ENCODE measurements at regions not wholly inside any gene's neighbourhood (a gene's known extent, or its start where the extent isn't known, plus 50 kb on each side); places are given as distances from the start of the nearest gene placed in this dataset.

DNA sequence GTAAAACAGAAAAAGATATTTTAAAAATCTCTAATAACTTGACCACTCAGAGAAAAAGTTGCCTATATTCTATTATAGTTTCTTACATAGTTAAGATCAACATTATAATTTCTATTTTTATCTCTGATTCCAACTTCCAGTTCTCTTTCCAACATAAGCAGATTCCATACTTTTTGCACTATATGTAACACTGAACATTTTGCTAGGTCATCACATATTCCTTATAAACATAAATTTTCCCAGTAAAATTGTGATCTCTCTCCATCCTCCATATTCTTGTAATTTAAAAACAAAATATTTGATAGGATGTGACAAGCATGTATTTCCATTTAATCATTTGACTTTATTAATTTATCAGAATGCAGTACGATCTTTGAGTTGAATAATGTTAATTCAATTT lies 170.4 kb upstream of the THSD7A start:
- TF ChIP-seq, protein P1, sequence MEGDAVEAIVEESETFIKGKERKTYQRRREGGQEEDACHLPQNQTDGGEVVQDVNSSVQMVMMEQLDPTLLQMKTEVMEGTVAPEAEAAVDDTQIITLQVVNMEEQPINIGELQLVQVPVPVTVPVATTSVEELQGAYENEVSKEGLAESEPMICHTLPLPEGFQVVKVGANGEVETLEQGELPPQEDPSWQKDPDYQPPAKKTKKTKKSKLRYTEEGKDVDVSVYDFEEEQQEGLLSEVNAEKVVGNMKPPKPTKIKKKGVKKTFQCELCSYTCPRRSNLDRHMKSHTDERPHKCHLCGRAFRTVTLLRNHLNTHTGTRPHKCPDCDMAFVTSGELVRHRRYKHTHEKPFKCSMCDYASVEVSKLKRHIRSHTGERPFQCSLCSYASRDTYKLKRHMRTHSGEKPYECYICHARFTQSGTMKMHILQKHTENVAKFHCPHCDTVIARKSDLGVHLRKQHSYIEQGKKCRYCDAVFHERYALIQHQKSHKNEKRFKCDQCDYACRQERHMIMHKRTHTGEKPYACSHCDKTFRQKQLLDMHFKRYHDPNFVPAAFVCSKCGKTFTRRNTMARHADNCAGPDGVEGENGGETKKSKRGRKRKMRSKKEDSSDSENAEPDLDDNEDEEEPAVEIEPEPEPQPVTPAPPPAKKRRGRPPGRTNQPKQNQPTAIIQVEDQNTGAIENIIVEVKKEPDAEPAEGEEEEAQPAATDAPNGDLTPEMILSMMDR (IDR thresholded peaks at IDR 0.05): no peak
- TF ChIP-seq EP300 (IDR thresholded peaks at IDR 0.05): no peak
- no peak for TF ChIP-seq POLR2A (IDR thresholded peaks at IDR 0.05)

Measured in ovary (tissue), 3 donors.